ENCODE measurements at regions not wholly inside any gene's neighbourhood (a gene's known extent, or its start where the extent isn't known, plus 50 kb on each side); places are given as distances from the start of the nearest gene placed in this dataset.

GRCh38 chr17:71516149-71516548 lies 604.7 kb upstream of the SOX9 start:
- intact Hi-C loops (cut with DNase I; ENCODE audit: low total_unique reads), result no loop called here
- Histone ChIP-seq H3K27ac (no peak overlapping the region), H3K27me3 (no peaks in the 10 kb centered on the region), H3K4me1 (no peaks in the 10 kb centered on the region), H3K4me3 (no peak overlapping the region), H3K36me3 (no peaks in the 10 kb centered on the region), H3K9me3 (no peaks in the 10 kb centered on the region)
- TF ChIP-seq POLR2A (IDR thresholded peaks at IDR 0.05) (no peak), CTCF (IDR thresholded peaks at IDR 0.05) (no peak)
- no peak for DNase-seq

- Histone ChIP-seq H3K4me3 (no peak overlapping the region), H3K9me3 (no peaks in the 10 kb centered on the region), H3K27ac (no peak overlapping the region), H3K36me3 (no peaks in the 10 kb centered on the region), H3K27me3 (no peaks in the 10 kb centered on the region), H3K4me1 (no peaks in the 10 kb centered on the region)
- no peak for DNase-seq
- TF ChIP-seq POLR2A (IDR thresholded peaks at IDR 0.05), result no peak
- no peak for TF ChIP-seq CTCF (IDR thresholded peaks at IDR 0.05)
- intact Hi-C loops (cut with DNase I; ENCODE audit: low total_unique reads), result no loop called here
Observed at GRCh38 chr17:71519285-71519684, 601.5 kb upstream of the SOX9 start.

GRCh38 chr17:71521724-71522123 lies 599.1 kb upstream of the SOX9 start:
- H3K4me1 ChIP-seq, result no peaks in the 10 kb centered on the region
- no peak overlapping the region for H3K27ac ChIP-seq
- H3K36me3 ChIP-seq, result no peaks in the 10 kb centered on the region
- intact Hi-C loops (cut with DNase I; ENCODE audit: low total_unique reads), result no loop called here
- TF ChIP-seq CTCF (IDR thresholded peaks at IDR 0.05) (no peak), POLR2A (IDR thresholded peaks at IDR 0.05) (no peak)
- no peak for DNase-seq
- H3K27me3 ChIP-seq, result no peaks in the 10 kb centered on the region
- H3K4me3 ChIP-seq, result no peak overlapping the region
- H3K9me3 ChIP-seq, result no peaks in the 10 kb centered on the region

- H3K4me3 ChIP-seq, result no peak overlapping the region
Observed at GRCh38 chr17:71522383-71522782, 598.4 kb upstream of the SOX9 start.

GRCh38 chr17:71527311-71527710 lies 593.5 kb upstream of the SOX9 start:
- no peak for TF ChIP-seq CTCF (IDR thresholded peaks at IDR 0.05)
- no peak overlapping the region for H3K27ac ChIP-seq
- no peaks in the 10 kb centered on the region for H3K36me3 ChIP-seq
- H3K27me3 ChIP-seq, result no peaks in the 10 kb centered on the region
- DNase-seq, result no peak
- H3K4me1 ChIP-seq, result no peaks in the 10 kb centered on the region
- intact Hi-C loops (cut with DNase I; ENCODE audit: low total_unique reads), result no loop called here
- no peaks in the 10 kb centered on the region for H3K9me3 ChIP-seq
- no peak overlapping the region for H3K4me3 ChIP-seq

More at GRCh38 chr17:71522383-71522782, 598.4 kb upstream of the SOX9 start:
- Histone ChIP-seq H3K9me3 (no peaks in the 10 kb centered on the region), H3K27me3 (no peaks in the 10 kb centered on the region), H3K27ac (no peak overlapping the region), H3K36me3 (no peaks in the 10 kb centered on the region), H3K4me1 (no peaks in the 10 kb centered on the region)
- intact Hi-C loops (cut with DNase I; ENCODE audit: low total_unique reads), result no loop called here
- DNase-seq, result no peak
- no peak for TF ChIP-seq CTCF (IDR thresholded peaks at IDR 0.05)
- no peak for TF ChIP-seq POLR2A (IDR thresholded peaks at IDR 0.05)

All from uterus (tissue), 3 donors.